GM23338 (cell line): ENCODE measurements at regions not wholly inside any gene's neighbourhood (a gene's known extent, or its start where the extent isn't known, plus 50 kb on each side); places are given as distances from the start of the nearest gene placed in this dataset.

Source experiments
- CREB1 ChIP-seq: fragments of 250-450 bp; sonication (Bioruptor Pico); IDR thresholded peaks from 2 replicates; pipeline ENCODE4 v1.5.0; 2020; ENCODE audit warnings: low read depth, mild to moderate bottlenecking, moderate library complexity
- CTCF ChIP-seq, 2 experiments: fragments of 200-600 bp in 1 of 2; sonication (generic) in 1 of 2; conservative IDR thresholded peaks; 2 replicates each; pipeline versions ENCODE4 v1.5.1 to v1.6.1; 2016 to 2017; ENCODE audit warnings: antibody characterized with exemption in 2 of 2, low read depth in 2 of 2, mild to moderate bottlenecking in 2 of 2, moderate library complexity in 1 of 2
- EZH2 ChIP-seq: fragments of 200-600 bp; sonication (generic); IDR thresholded peaks from one replicate; pipeline ENCODE4 v1.8.0; 2017; ENCODE audit warnings: antibody characterized with exemption, mild to moderate bottlenecking, low read depth; ENCODE audit not compliant: unreplicated experiment
- JUNB ChIP-seq: IDR thresholded peaks from one replicate; pipeline ENCODE4 v1.6.1; 2016; ENCODE audit warnings: antibody characterized with exemption; ENCODE audit not compliant: unreplicated experiment
- POLR2AphosphoS5 ChIP-seq: IDR thresholded peaks from 2 replicates; pipeline ENCODE4 v1.6.1; 2016; ENCODE audit warnings: antibody characterized with exemption, low read depth
- REST ChIP-seq: IDR thresholded peaks from one replicate; pipeline ENCODE4 v1.6.1; 2018; ENCODE audit warnings: antibody characterized with exemption; ENCODE audit not compliant: unreplicated experiment

DNA sequence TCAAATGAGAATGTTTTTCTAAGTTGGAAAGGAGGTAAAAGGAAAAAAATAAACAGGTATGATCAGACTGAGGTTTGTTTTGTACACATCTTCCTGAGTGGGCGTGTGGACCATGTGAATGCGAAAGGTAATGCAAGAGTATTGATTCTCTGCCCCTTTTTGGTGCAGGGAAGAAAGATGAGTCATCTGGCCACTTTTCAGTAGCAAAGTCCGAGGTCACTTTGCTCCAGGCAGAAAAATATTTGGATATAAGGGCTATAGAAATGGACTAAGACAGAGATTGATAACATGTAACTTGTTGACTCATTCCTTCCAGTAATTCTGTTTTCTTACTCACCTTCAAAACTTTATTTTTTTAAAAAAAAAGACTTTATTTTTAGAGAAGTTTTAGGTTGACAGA lies 130.5 kb downstream of the DSEL start:
- no peak for TF ChIP-seq EZH2
- TF ChIP-seq CTCF (conservative IDR thresholded peaks at IDR 0.05; ENCODE audit: low read depth in 2 of 2): no peak
- TF ChIP-seq POLR2AphosphoS5: no peak
- TF ChIP-seq JUNB: no peak
- TF ChIP-seq CREB1: no peak
- TF ChIP-seq REST: no peak
